ENCODE measurements at regions not wholly inside any gene's neighbourhood (a gene's known extent, or its start where the extent isn't known, plus 50 kb on each side); places are given as distances from the start of the nearest gene placed in this dataset.
"Not testable (repeated sequence)": the region's sequence is repeated elsewhere in the genome, so short reads cannot be mapped to it uniquely, and the experiment has no call there.

GRCh38 chr7:51428217-51428887, 111.7 kb upstream of the COBL start:
- DNase-seq (ENCODE audit: low read depth) = no peak
- no peak overlapping the region for H3K4me3 ChIP-seq (ENCODE audit: low read depth, low read length)
- TF ChIP-seq, protein P1, sequence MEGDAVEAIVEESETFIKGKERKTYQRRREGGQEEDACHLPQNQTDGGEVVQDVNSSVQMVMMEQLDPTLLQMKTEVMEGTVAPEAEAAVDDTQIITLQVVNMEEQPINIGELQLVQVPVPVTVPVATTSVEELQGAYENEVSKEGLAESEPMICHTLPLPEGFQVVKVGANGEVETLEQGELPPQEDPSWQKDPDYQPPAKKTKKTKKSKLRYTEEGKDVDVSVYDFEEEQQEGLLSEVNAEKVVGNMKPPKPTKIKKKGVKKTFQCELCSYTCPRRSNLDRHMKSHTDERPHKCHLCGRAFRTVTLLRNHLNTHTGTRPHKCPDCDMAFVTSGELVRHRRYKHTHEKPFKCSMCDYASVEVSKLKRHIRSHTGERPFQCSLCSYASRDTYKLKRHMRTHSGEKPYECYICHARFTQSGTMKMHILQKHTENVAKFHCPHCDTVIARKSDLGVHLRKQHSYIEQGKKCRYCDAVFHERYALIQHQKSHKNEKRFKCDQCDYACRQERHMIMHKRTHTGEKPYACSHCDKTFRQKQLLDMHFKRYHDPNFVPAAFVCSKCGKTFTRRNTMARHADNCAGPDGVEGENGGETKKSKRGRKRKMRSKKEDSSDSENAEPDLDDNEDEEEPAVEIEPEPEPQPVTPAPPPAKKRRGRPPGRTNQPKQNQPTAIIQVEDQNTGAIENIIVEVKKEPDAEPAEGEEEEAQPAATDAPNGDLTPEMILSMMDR (IDR thresholded peaks at IDR 0.05; ENCODE audit: insufficient read depth, low read length) = no peak

GRCh38 chr7:51426163-51426562, 109.6 kb upstream of the COBL start:
- TF ChIP-seq, protein P1 (IDR thresholded peaks at IDR 0.05; ENCODE audit: insufficient read depth, low read length) = no peak
- H3K4me3 ChIP-seq (ENCODE audit: low read depth, low read length) = no peak overlapping the region
- DNase-seq (ENCODE audit: low read depth) = no peak

- DNase-seq (ENCODE audit: low read depth); H3K4me3 ChIP-seq (ENCODE audit: low read depth, low read length): not testable (repeated sequence)
Measured at GRCh38 chr7:51409934-51410333, 93.3 kb upstream of the COBL start.

DNA sequence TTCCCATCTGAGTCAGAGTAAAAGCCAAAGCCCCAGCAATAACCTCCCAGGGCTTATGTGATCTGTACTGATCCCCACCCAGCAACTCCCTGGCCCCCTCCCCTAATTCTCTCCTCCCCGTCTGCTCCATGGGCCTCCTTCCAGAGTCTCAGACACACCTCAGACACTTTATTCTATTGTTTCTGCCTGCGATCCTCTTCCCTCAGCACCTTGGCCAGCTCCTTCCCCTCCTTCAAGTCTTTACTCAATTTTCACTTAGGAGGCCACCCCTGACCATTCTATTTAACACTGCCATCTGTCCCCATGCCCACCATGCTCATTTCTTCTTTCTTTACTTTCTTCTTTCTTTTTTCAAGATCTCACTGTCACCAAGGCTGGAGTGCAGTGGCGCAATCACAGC, 81.0 kb upstream of the COBL start:
- not testable (repeated sequence) for DNase-seq (ENCODE audit: low read depth); H3K4me3 ChIP-seq (ENCODE audit: low read depth, low read length)

GRCh38 chr7:51393003-51393402, 76.4 kb upstream of the COBL start:
- DNase-seq (ENCODE audit: low read depth); H3K4me3 ChIP-seq (ENCODE audit: low read depth, low read length): not testable (repeated sequence)

GRCh38 chr7:51389952-51390351, 73.3 kb upstream of the COBL start:
- not testable (repeated sequence) for H3K4me3 ChIP-seq (ENCODE audit: low read depth, low read length); DNase-seq (ENCODE audit: low read depth)

DNA sequence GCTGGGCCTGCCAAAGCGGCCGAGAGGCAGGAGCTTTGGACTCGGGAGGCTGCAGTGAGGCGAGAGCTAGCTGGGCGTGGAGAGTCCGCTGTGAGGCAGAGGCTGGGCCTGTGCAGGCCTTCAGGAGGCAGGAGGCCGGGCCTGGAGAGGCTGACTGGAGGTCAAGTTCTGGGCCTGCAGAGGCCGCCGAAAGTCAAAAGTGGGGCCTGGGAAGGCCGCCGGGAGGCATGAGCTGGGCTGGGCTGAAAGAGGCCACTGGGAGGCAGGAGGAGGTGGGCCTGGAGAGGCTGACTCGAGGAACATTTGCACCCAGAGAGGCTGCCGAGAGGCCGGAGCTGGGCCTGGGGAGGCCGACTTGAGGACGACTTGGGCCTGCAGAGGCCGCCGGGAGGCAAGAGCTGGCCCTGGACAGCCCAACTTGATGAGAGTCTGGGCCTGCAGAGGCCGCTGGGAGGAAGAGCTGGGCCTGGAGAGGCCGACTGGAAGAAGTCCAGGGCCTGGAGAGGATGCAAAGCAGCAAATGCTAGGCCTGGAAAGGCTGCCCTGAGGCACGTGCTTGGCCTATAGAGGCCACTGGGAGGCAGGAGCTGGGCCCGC, 72.7 kb upstream of the COBL start:
- not testable (repeated sequence) for DNase-seq (ENCODE audit: low read depth); H3K4me3 ChIP-seq (ENCODE audit: low read depth, low read length)

DNA sequence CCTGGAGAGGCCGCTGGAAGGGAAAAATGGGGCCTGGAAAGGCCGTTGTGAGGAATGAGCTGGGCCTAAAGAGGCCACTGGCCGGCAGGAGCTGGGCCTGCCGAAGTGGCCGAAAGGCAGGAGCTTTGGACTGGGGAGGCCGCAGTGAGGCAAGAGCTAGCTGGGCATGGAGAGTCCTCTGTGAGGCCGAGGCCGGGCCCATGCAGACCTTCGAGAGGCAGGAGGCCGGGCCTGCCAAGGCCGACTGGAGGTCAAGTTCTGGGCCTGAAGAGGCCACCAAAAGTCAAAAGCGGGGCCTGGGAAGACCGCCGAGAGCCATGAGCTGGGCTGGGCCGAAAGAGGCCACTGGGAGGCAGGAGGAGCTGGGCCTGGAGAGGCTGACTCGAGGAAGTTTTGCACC, 71.6 kb upstream of the COBL start:
- DNase-seq (ENCODE audit: low read depth); H3K4me3 ChIP-seq (ENCODE audit: low read depth, low read length): not testable (repeated sequence)

DNA sequence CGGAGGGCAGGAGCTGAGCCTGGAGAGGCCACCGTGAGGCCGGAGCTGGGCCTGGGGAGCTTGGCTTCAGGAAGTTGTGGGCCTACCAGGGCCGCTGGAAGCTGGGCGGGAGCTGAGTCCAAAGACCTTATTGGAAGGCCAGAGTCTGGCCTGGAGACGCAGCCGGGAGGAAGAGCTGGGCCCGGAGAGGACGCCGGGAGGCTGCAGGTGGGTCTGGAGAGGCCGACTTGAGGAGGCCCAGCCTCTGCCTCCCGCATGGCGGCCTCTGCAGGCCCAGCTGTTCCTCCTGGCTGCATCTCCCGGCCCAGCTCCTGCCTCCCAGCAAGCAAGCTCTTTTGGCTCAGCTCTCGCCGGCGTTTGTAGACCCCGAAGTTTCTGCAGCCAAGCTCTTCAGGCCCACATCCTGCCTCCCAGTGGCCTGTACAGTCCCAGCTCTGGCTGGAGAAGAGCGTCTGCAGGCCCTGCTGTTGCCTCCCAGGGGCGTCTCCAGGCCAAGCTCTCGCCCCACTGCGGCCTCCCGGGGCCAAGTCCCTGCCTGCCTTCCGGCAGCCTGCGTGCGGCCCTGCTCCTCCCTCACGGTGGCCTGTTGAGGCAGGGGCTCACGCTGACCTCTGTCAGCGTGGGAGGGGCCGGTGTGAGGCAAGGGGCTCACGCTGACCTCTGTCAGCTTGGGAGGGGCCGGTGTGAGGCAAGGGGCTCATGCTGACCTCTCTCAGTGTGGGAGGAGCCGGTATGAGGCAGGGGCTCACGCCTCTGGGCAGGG, 70.4 kb upstream of the COBL start:
- DNase-seq (ENCODE audit: low read depth); H3K4me3 ChIP-seq (ENCODE audit: low read depth, low read length): not testable (repeated sequence)

DNA sequence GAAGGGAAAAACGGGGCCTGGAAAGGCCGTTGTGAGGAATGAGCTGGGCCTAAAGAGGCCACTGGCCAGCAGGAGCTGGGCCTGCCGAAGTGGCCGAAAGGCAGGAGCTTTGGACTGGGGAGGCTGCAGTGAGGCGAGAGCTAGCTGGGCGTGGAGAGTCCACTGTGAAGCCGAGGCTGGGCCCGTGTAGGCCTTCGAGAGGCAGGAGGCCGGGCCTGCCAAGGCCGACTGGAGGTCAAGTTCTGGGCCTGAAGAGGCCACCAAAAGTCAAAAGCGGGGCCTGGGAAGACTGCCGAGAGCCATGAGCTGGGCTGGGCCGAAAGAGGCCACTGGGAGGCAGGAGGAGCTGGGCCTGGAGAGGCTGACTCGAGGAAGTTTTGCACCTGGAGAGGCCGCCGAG, 69.6 kb upstream of the COBL start:
- not testable (repeated sequence) for DNase-seq (ENCODE audit: low read depth); H3K4me3 ChIP-seq (ENCODE audit: low read depth, low read length)

DNA sequence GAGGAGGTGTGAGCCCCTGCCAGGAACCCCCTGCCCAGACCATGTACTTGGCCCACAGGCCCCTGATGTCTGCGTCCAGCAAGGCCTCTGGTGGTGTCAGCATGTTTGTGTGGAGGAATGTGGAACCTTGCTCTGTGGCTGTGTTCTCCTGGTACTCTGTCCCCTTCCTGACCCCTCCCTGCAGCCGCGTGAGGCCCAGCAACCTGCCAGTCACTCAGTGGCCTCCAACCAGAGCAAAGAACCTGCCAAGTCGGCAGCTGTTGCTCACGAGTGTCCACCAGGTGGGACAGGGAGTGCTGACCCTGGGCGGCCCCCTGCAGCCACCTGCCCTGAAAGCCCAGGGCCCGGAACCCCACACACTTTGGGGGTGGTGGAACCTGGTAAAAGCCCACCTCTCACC, 65.6 kb upstream of the COBL start:
- not testable (repeated sequence) for H3K4me3 ChIP-seq (ENCODE audit: low read depth, low read length); DNase-seq (ENCODE audit: low read depth)

Measured in fibroblast of the aortic adventitia (primary cell).